Mucosa of rectum (tissue), 2 donors: ENCODE measurements at regions not wholly inside any gene's neighbourhood (a gene's known extent, or its start where the extent isn't known, plus 50 kb on each side); places are given as distances from the start of the nearest gene placed in this dataset.

Experiments used
- H3K27ac ChIP-seq, 2 donors: one replicate each; pipeline ENCODE4 v1.7.0; 2013; ENCODE audit warnings: inconsistent platforms in 2 of 2, low read depth in 2 of 2, low read length in 2 of 2
- H3K27me3 ChIP-seq, 2 donors: one replicate each; pipeline ENCODE4 v1.7.0; 2013; ENCODE audit warnings: low read length in 2 of 2; ENCODE audit not compliant: control insufficient read depth in 2 of 2, insufficient read depth in 2 of 2
- H3K36me3 ChIP-seq, 2 donors: one replicate each; pipeline ENCODE4 v1.7.0; 2013; ENCODE audit warnings: low read length in 2 of 2; ENCODE audit not compliant: control insufficient read depth in 2 of 2, insufficient read depth in 2 of 2
- H3K4me1 ChIP-seq, 2 donors: one replicate each; pipeline ENCODE4 v1.7.0; 2013; ENCODE audit warnings: low read length in 2 of 2, mild to moderate bottlenecking in 1 of 2; ENCODE audit not compliant: control insufficient read depth in 2 of 2, insufficient read depth in 2 of 2
- H3K4me3 ChIP-seq, 2 donors: one replicate each; pipeline ENCODE4 v1.7.0; 2013; ENCODE audit warnings: low read length in 2 of 2
- H3K9ac ChIP-seq, 2 donors: one replicate each; pipeline ENCODE4 v1.7.0; 2013; ENCODE audit warnings: low read length in 2 of 2, low read depth in 1 of 2, mild to moderate bottlenecking in 1 of 2
- H3K9me3 ChIP-seq, 2 donors: one replicate each; pipeline ENCODE4 v1.7.0; 2013; ENCODE audit warnings: low read length in 2 of 2; ENCODE audit not compliant: control insufficient read depth in 2 of 2
- donor health status: healthy.
- donor health status: Normal muscosa, but diverticular disease.

- H3K27ac ChIP-seq, result no peak overlapping the region
- H3K36me3 ChIP-seq, result no peaks in the 10 kb centered on the region
- no peak overlapping the region for H3K4me3 ChIP-seq
- H3K9me3 ChIP-seq, result no peaks in the 10 kb centered on the region
- H3K4me1 ChIP-seq, result no peaks in the 10 kb centered on the region
- no peaks in the 10 kb centered on the region for H3K27me3 ChIP-seq
- H3K9ac ChIP-seq, result no peak overlapping the region
Observed at GRCh38 chr2:58950795-58951462, 709.8 kb upstream of the FANCL start.

- Histone ChIP-seq H3K9ac (no peak overlapping the region), H3K27ac (no peak overlapping the region), H3K4me1 (no peaks in the 10 kb centered on the region), H3K27me3 (no peaks in the 10 kb centered on the region), H3K4me3 (no peak overlapping the region), H3K9me3 (no peaks in the 10 kb centered on the region), H3K36me3 (no peaks in the 10 kb centered on the region)
Observed at GRCh38 chr2:58939388-58939787, 698.3 kb upstream of the FANCL start.

- Histone ChIP-seq H3K27me3 (no peaks in the 10 kb centered on the region), H3K9ac (no peak overlapping the region), H3K4me1 (no peaks in the 10 kb centered on the region), H3K36me3 (no peaks in the 10 kb centered on the region), H3K4me3 (no peak overlapping the region), H3K27ac (no peak overlapping the region), H3K9me3 (no peaks in the 10 kb centered on the region)
Observed at GRCh38 chr2:58938988-58939387, 697.9 kb upstream of the FANCL start.

- Histone ChIP-seq H3K9me3 (no peaks in the 10 kb centered on the region), H3K36me3 (no peaks in the 10 kb centered on the region), H3K27me3 (no peaks in the 10 kb centered on the region), H3K4me1 (no peaks in the 10 kb centered on the region), H3K4me3 (no peak overlapping the region), H3K27ac (no peak overlapping the region), H3K9ac (no peak overlapping the region)
Observed at GRCh38 chr2:58932801-58933200, 691.7 kb upstream of the FANCL start.

DNA sequence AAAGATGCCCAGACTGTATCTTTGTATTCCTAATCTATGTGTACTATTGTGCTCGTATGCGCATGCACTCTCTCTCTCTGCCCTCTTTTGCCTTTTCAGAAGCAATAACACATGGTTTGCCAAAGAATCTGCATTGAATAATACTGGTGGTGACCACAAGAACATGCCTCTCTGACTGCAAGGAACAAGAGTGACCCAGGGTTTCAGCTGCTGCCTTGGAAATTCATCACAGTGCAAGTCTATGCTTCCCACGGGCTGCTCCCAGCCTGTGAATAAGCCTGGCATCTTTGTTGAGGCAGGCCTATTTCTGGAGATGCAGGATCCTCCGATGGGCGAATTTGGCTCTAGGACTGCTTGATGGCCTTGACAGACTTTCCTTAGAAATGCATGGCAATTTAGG is 689.4 kb upstream of the FANCL start:
- Histone ChIP-seq H3K4me1 (no peaks in the 10 kb centered on the region), H3K27ac (no peak overlapping the region), H3K4me3 (no peak overlapping the region), H3K27me3 (no peaks in the 10 kb centered on the region), H3K9ac (no peak overlapping the region), H3K36me3 (no peaks in the 10 kb centered on the region), H3K9me3 (no peaks in the 10 kb centered on the region)

DNA sequence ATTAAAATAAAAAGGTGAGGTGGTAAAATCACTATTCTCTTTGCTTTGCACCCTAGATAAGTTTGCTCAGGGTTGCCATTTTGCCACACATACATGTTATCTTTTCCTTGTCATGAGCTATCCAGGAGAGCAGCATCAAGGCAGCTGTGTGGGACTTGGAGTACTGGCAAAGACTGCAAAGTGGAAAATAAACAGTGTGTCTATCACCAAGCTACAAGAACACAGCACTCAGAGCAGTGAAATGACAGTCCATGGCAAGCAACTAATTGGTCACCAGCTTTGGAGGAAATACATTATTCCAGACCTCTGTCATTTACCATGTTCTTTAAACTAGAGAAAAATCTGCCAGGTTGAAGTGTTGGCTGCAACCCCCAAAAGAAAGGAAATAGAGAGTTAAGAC is 687.8 kb upstream of the FANCL start:
- Histone ChIP-seq H3K27ac (no peak overlapping the region), H3K9me3 (no peaks in the 10 kb centered on the region), H3K4me1 (no peaks in the 10 kb centered on the region), H3K4me3 (no peak overlapping the region), H3K36me3 (no peaks in the 10 kb centered on the region), H3K9ac (no peak overlapping the region), H3K27me3 (no peaks in the 10 kb centered on the region)

DNA sequence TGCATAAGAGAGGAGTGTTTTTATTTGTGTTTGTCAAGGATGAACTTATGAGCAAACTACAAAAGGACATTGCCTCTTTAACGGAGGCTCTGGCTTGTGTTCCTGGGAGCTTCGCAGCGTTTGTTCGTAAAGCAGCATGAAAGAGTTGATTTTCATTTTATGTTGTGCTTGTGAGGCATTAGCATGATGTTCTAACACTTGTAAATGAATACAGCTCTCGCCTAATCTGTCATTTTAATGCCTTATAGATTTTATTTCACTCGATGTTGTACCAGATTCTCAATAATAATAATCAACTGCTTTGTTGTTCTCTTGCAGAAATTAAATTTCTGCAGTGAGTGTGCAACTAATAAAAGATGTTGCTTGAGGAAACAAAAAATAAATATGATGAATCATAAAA is 687.3 kb upstream of the FANCL start:
- Histone ChIP-seq H3K36me3 (no peaks in the 10 kb centered on the region), H3K9me3 (no peaks in the 10 kb centered on the region), H3K27me3 (no peaks in the 10 kb centered on the region), H3K4me3 (no peak overlapping the region), H3K27ac (no peak overlapping the region), H3K4me1 (no peaks in the 10 kb centered on the region), H3K9ac (no peak overlapping the region)

DNA sequence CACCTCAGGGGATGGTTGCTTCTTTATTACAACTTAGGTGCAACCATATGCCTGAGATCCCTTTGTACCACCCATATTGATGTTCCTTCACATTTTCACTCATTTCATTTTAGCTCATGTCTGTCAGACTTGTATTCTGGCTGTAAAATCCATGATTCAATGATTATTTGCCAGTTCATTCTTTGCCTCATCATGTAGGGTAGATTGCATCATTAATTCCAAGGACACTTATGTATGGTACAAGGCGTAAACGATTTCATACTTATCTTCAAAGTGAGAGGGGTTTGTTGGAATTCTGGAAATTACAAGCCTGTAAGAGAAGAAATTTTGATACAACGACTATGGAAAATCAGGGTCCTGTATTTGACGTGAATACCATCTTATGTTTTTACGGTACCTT is 685.0 kb upstream of the FANCL start:
- H3K27me3 ChIP-seq, result no peaks in the 10 kb centered on the region
- no peak overlapping the region for H3K27ac ChIP-seq
- no peak overlapping the region for H3K4me3 ChIP-seq
- no peaks in the 10 kb centered on the region for H3K9me3 ChIP-seq
- H3K4me1 ChIP-seq, result no peaks in the 10 kb centered on the region
- no peak overlapping the region for H3K9ac ChIP-seq
- H3K36me3 ChIP-seq, result no peaks in the 10 kb centered on the region

- H3K4me1 ChIP-seq, result no peaks in the 10 kb centered on the region
- no peak overlapping the region for H3K9ac ChIP-seq
- no peak overlapping the region for H3K4me3 ChIP-seq
- no peaks in the 10 kb centered on the region for H3K27me3 ChIP-seq
- H3K27ac ChIP-seq, result no peak overlapping the region
- no peaks in the 10 kb centered on the region for H3K36me3 ChIP-seq
- H3K9me3 ChIP-seq, result no peaks in the 10 kb centered on the region
Observed at GRCh38 chr2:58925676-58926081, 684.6 kb upstream of the FANCL start.

DNA sequence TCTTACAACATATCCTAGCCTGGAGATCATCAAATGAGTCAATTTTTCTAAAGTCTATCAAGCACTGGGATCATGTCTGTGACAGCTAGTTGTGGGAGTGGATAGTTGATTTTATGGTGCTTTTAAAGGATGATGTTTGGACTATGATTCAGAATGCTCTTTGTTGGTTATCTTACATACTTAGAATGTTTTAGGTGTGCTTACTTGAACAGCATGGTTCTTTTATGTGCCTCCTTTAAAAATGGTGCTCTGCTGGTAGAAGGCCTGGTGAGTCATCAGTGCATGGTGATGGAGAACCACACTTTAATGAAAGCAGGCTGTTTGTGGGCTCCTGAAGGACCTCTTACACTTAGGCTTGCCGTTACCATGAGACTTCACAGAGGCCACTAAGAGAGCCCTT is 682.7 kb upstream of the FANCL start:
- no peaks in the 10 kb centered on the region for H3K9me3 ChIP-seq
- H3K9ac ChIP-seq, result no peak overlapping the region
- no peaks in the 10 kb centered on the region for H3K36me3 ChIP-seq
- no peak overlapping the region for H3K27ac ChIP-seq
- no peaks in the 10 kb centered on the region for H3K27me3 ChIP-seq
- no peak overlapping the region for H3K4me3 ChIP-seq
- no peaks in the 10 kb centered on the region for H3K4me1 ChIP-seq

DNA sequence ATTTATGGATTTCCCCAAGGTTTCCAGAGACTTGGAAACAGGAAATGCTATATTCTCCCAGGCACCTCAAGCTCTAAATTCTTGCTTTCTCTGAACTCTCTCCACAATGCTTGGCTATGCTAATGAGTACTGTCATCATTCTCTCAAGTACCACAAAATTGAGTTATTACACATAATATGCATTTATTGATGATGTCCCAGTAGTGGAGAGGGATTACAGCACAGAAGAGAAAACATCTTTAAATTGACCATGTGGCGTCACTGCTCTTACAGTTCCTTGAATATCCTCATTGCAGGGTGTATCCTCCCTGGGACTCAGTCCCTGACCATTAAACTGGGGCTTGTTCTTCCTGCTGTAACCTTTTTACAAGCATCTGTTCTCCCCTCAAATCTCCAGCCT is 681.1 kb upstream of the FANCL start:
- no peaks in the 10 kb centered on the region for H3K36me3 ChIP-seq
- H3K4me1 ChIP-seq, result no peaks in the 10 kb centered on the region
- no peak overlapping the region for H3K9ac ChIP-seq
- no peak overlapping the region for H3K4me3 ChIP-seq
- no peaks in the 10 kb centered on the region for H3K27me3 ChIP-seq
- no peaks in the 10 kb centered on the region for H3K9me3 ChIP-seq
- no peak overlapping the region for H3K27ac ChIP-seq
